CD8-positive, alpha-beta memory T cell (primary cell): ENCODE measurements at regions not wholly inside any gene's neighbourhood (a gene's known extent, or its start where the extent isn't known, plus 50 kb on each side); places are given as distances from the start of the nearest gene placed in this dataset.

ENCODE experiments used
- CTCF ChIA-PET: fragments of 350-600 bp; sonication (Branson Sonifier 250); formaldehyde crosslinking; loops from one replicate; lab custom pipeline; 2021; ENCODE audit warnings: antibody characterized with exemption; lab: Charles Lee
- POLR2A ChIA-PET: fragments of 350-600 bp; sonication (Branson Sonifier 250); formaldehyde crosslinking; loops from one replicate; lab custom pipeline; 2021; ENCODE audit warnings: antibody characterized with exemption; lab: Charles Lee
- DNase-seq, 5 donors: peaks; one replicate each; pipeline versions ENCODE4 v3.0.0 to v3.0.0-alpha.2; 2020 to 2022; ENCODE audit warnings: mixed read lengths in 1 of 5
- H3K27ac ChIP-seq: one replicate; pipeline ENCODE4 v1.7.0; 2013; ENCODE audit warnings: low read depth, mild to moderate bottlenecking, low read length, moderate library complexity
- H3K27me3 ChIP-seq: 2 replicates; pipeline ENCODE4 v1.7.0; 2013; ENCODE audit warnings: low read length, mild to moderate bottlenecking; ENCODE audit not compliant: insufficient read depth, poor library complexity, severe bottlenecking
- H3K36me3 ChIP-seq: 2 replicates; pipeline ENCODE4 v1.7.0; 2013; ENCODE audit warnings: mild to moderate bottlenecking, low read length, moderate library complexity; ENCODE audit not compliant: insufficient read depth
- H3K4me1 ChIP-seq: 2 replicates; pipeline ENCODE4 v1.7.0; 2013; ENCODE audit warnings: mild to moderate bottlenecking, low read length, moderate library complexity; ENCODE audit not compliant: insufficient read depth
- H3K4me3 ChIP-seq: 2 replicates; pipeline ENCODE4 v1.7.0; 2013; ENCODE audit warnings: mild to moderate bottlenecking, low read length
- H3K9me3 ChIP-seq: 2 replicates; pipeline ENCODE4 v1.7.0; 2013; ENCODE audit warnings: mild to moderate bottlenecking, low read length
- H3K27ac Mint-ChIP-seq, 8 donors: one replicate each; pipeline ENCODE4 v1.8.0; 2020 to 2021; ENCODE audit warnings: mixed read lengths in 8 of 8, mild to moderate bottlenecking in 6 of 8, inconsistent platforms in 3 of 8, moderate library complexity in 3 of 8
- H3K27me3 Mint-ChIP-seq, 2 donors: one replicate each; pipeline ENCODE4 v1.8.0; 2020 to 2021; ENCODE audit warnings: mixed read lengths in 2 of 2, mild to moderate bottlenecking in 1 of 2, moderate library complexity in 1 of 2
- H3K36me3 Mint-ChIP-seq, 3 donors: one replicate each; pipeline ENCODE4 v1.8.0; 2020 to 2021; ENCODE audit warnings: mixed read lengths in 3 of 3, inconsistent platforms in 1 of 3, mild to moderate bottlenecking in 1 of 3
- H3K4me1 Mint-ChIP-seq, 3 donors: one replicate each; pipeline ENCODE4 v1.8.0; 2020 to 2021; ENCODE audit warnings: mixed read lengths in 3 of 3, inconsistent platforms in 1 of 3, mild to moderate bottlenecking in 1 of 3
- H3K4me3 Mint-ChIP-seq, 7 donors: one replicate each; pipeline ENCODE4 v1.8.0; 2020 to 2021; ENCODE audit warnings: mixed read lengths in 7 of 7, mild to moderate bottlenecking in 6 of 7, moderate library complexity in 4 of 7, inconsistent platforms in 2 of 7
- H3K9me3 Mint-ChIP-seq, 5 donors: one replicate each; pipeline ENCODE4 v1.8.0; 2020 to 2022; ENCODE audit warnings: mixed read lengths in 5 of 5, mild to moderate bottlenecking in 3 of 5, moderate library complexity in 2 of 5, inconsistent platforms in 1 of 5

- H3K4me1 Mint-ChIP-seq, result no peaks in the 10 kb centered on the region
- CTCF ChIA-PET, result no interaction called here
These were observed 60.3 kb downstream of the DACT1 start for GRCh38 chr14:58697930-58698642.

GRCh38 chr14:58699681-58700205 lies 62.0 kb downstream of the DACT1 start:
- CTCF ChIA-PET, result no interaction called here
- peaks cover 5 to 9% of the 10 kb centered on the region in 2 donors for H3K27me3 Mint-ChIP-seq
- H3K4me1 Mint-ChIP-seq, result no peaks in the 10 kb centered on the region
- no peak for DNase-seq
- H3K4me3 Mint-ChIP-seq, result no peak overlapping the region
- POLR2A ChIA-PET, result no interaction called here
- H3K9me3 Mint-ChIP-seq, result peaks cover 0 to 3% (median 0%) of the 10 kb centered on the region in 5 donors
- Histone ChIP-seq H3K4me1 (no peaks in the 10 kb centered on the region), H3K36me3 (no peaks in the 10 kb centered on the region), H3K27me3 (no peaks in the 10 kb centered on the region), H3K27ac (no peak overlapping the region), H3K4me3 (no peak overlapping the region), H3K9me3 (no peaks in the 10 kb centered on the region)
- H3K27ac Mint-ChIP-seq, result no peak overlapping the region
- no peaks in the 10 kb centered on the region for H3K36me3 Mint-ChIP-seq

More at GRCh38 chr14:58697930-58698642, 60.3 kb downstream of the DACT1 start:
- Histone ChIP-seq H3K4me3 (no peak overlapping the region), H3K4me1 (no peaks in the 10 kb centered on the region), H3K27ac (no peak overlapping the region), H3K27me3 (no peaks in the 10 kb centered on the region), H3K9me3 (no peaks in the 10 kb centered on the region), H3K36me3 (no peaks in the 10 kb centered on the region)
- peaks cover 0 to 4% (median 0%) of the 10 kb centered on the region in 5 donors for H3K9me3 Mint-ChIP-seq
- no peak overlapping the region for H3K27ac Mint-ChIP-seq
- H3K36me3 Mint-ChIP-seq, result no peaks in the 10 kb centered on the region
- no peak overlapping the region for H3K4me3 Mint-ChIP-seq
- DNase-seq, result no peak
- peaks cover 5 to 9% of the 10 kb centered on the region in 2 donors for H3K27me3 Mint-ChIP-seq
- POLR2A ChIA-PET, result no interaction called here

- H3K27ac Mint-ChIP-seq, result no peak overlapping the region
- peaks cover 0 to 3% (median 0%) of the 10 kb centered on the region in 5 donors for H3K9me3 Mint-ChIP-seq
- H3K4me1 ChIP-seq, result no peaks in the 10 kb centered on the region
- H3K36me3 Mint-ChIP-seq, result no peaks in the 10 kb centered on the region
- H3K27me3 Mint-ChIP-seq, result peaks cover 9% of the 10 kb centered on the region in 2 donors
- no peak overlapping the region for H3K4me3 Mint-ChIP-seq
- H3K9me3 ChIP-seq, result no peaks in the 10 kb centered on the region
- no peaks in the 10 kb centered on the region for H3K27me3 ChIP-seq
- no peak overlapping the region for H3K27ac ChIP-seq
- H3K4me1 Mint-ChIP-seq, result no peaks in the 10 kb centered on the region
- ChIA-PET CTCF (no interaction called here), POLR2A (no interaction called here)
- no peaks in the 10 kb centered on the region for H3K36me3 ChIP-seq
- H3K4me3 ChIP-seq, result no peak overlapping the region
- no peak for DNase-seq
These were observed 63.4 kb downstream of the DACT1 start for GRCh38 chr14:58701156-58701555.

GRCh38 chr14:58701604-58702003 lies 63.8 kb downstream of the DACT1 start:
- Histone ChIP-seq H3K9me3 (no peaks in the 10 kb centered on the region), H3K27me3 (no peaks in the 10 kb centered on the region), H3K27ac (no peak overlapping the region), H3K4me3 (no peak overlapping the region), H3K4me1 (no peaks in the 10 kb centered on the region), H3K36me3 (no peaks in the 10 kb centered on the region)
- no peaks in the 10 kb centered on the region for H3K36me3 Mint-ChIP-seq
- no peak overlapping the region for H3K27ac Mint-ChIP-seq
- no peak overlapping the region for H3K4me3 Mint-ChIP-seq
- ChIA-PET POLR2A (no interaction called here), CTCF (no interaction called here)
- peaks cover 0 to 1% (median 0%) of the 10 kb centered on the region in 5 donors for H3K9me3 Mint-ChIP-seq
- H3K27me3 Mint-ChIP-seq, result peaks cover 9% of the 10 kb centered on the region in 2 donors
- H3K4me1 Mint-ChIP-seq, result no peaks in the 10 kb centered on the region
- DNase-seq, result no peak

GRCh38 chr14:58702441-58703160 lies 64.8 kb downstream of the DACT1 start:
- peaks cover 0 to 2% (median 0%) of the 10 kb centered on the region in 5 donors for H3K9me3 Mint-ChIP-seq
- H3K4me1 Mint-ChIP-seq, result no peaks in the 10 kb centered on the region
- DNase-seq, result no peak
- Histone ChIP-seq H3K4me3 (no peak overlapping the region), H3K4me1 (no peaks in the 10 kb centered on the region), H3K9me3 (no peaks in the 10 kb centered on the region), H3K36me3 (no peaks in the 10 kb centered on the region), H3K27me3 (no peaks in the 10 kb centered on the region), H3K27ac (no peak overlapping the region)
- peaks cover 6 to 9% of the 10 kb centered on the region in 2 donors for H3K27me3 Mint-ChIP-seq
- ChIA-PET POLR2A (no interaction called here), CTCF (no interaction called here)
- no peaks in the 10 kb centered on the region for H3K36me3 Mint-ChIP-seq
- no peak overlapping the region for H3K4me3 Mint-ChIP-seq
- H3K27ac Mint-ChIP-seq, result no peak overlapping the region

- H3K4me1 ChIP-seq, result no peaks in the 10 kb centered on the region
- Mint-ChIP-seq H3K4me3 (no peak overlapping the region), H3K9me3 (peaks cover 0 to 2% (median 0%) of the 10 kb centered on the region in 5 donors), H3K27me3 (peaks cover 6 to 9% of the 10 kb centered on the region in 2 donors), H3K36me3 (no peaks in the 10 kb centered on the region), H3K27ac (no peak overlapping the region), H3K4me1 (no peaks in the 10 kb centered on the region)
- H3K9me3 ChIP-seq, result no peaks in the 10 kb centered on the region
- ChIA-PET CTCF (no interaction called here), POLR2A (no interaction called here)
- H3K27ac ChIP-seq, result no peak overlapping the region
- DNase-seq, result no peak
- no peaks in the 10 kb centered on the region for H3K36me3 ChIP-seq
- H3K4me3 ChIP-seq, result no peak overlapping the region
- no peaks in the 10 kb centered on the region for H3K27me3 ChIP-seq
These were observed 65.4 kb downstream of the DACT1 start for GRCh38 chr14:58703161-58703506.

- H3K27me3 ChIP-seq, result no peaks in the 10 kb centered on the region
- H3K9me3 Mint-ChIP-seq, result peaks cover 0 to 2% (median 0%) of the 10 kb centered on the region in 5 donors
- H3K4me3 Mint-ChIP-seq, result no peak overlapping the region
- no peaks in the 10 kb centered on the region for H3K36me3 Mint-ChIP-seq
- ChIA-PET CTCF (no interaction called here), POLR2A (no interaction called here)
- no peaks in the 10 kb centered on the region for H3K36me3 ChIP-seq
- no peaks in the 10 kb centered on the region for H3K4me1 Mint-ChIP-seq
- no peaks in the 10 kb centered on the region for H3K9me3 ChIP-seq
- H3K27ac Mint-ChIP-seq, result no peak overlapping the region
- H3K4me1 ChIP-seq, result no peaks in the 10 kb centered on the region
- H3K27ac ChIP-seq, result no peak overlapping the region
- H3K4me3 ChIP-seq, result no peak overlapping the region
- no peak for DNase-seq
- H3K27me3 Mint-ChIP-seq, result peaks cover 6% of the 10 kb centered on the region in 2 donors
These were observed 67.3 kb downstream of the DACT1 start for GRCh38 chr14:58705066-58705465.

GRCh38 chr14:58707949-58708348 lies 70.2 kb downstream of the DACT1 start:
- peaks cover 4 to 9% of the 10 kb centered on the region in 2 donors for H3K27me3 Mint-ChIP-seq
- Histone ChIP-seq H3K4me1 (no peaks in the 10 kb centered on the region), H3K36me3 (no peaks in the 10 kb centered on the region), H3K9me3 (no peaks in the 10 kb centered on the region), H3K4me3 (no peak overlapping the region), H3K27ac (no peak overlapping the region), H3K27me3 (no peaks in the 10 kb centered on the region)
- POLR2A ChIA-PET, result no interaction called here
- CTCF ChIA-PET, result no interaction called here
- no peaks in the 10 kb centered on the region for H3K4me1 Mint-ChIP-seq
- no peak for DNase-seq
- H3K4me3 Mint-ChIP-seq, result no peak overlapping the region
- no peak overlapping the region for H3K27ac Mint-ChIP-seq
- no peaks in the 10 kb centered on the region for H3K36me3 Mint-ChIP-seq
- H3K9me3 Mint-ChIP-seq, result peaks cover 0 to 2% (median 0%) of the 10 kb centered on the region in 5 donors
